Esophagus muscularis mucosa (tissue), 4 donors: ENCODE measurements at regions not wholly inside any gene's neighbourhood (a gene's known extent, or its start where the extent isn't known, plus 50 kb on each side); places are given as distances from the start of the nearest gene placed in this dataset.

ENCODE experiments used
- DNase-seq: peaks from one replicate; pipeline ENCODE4 v3.0.0-alpha.2; 2017; ENCODE audit errors: extremely low spot score
- H3K27ac ChIP-seq, 4 donors: fragments of 200-600 bp; sonication (generic); replicated peaks in 1 of 4; 1 replicate in 3 of 4; 2 replicates in 1 of 4; pipeline ENCODE4 v1.5.1; 2016 to 2019; ENCODE audit warnings: mild to moderate bottlenecking in 1 of 4
- H3K27me3 ChIP-seq, 4 donors: fragments of 200-600 bp; sonication (generic); one replicate each; pipeline versions ENCODE4 v1.5.1 to v1.6.0; 2016 to 2019
- H3K36me3 ChIP-seq, 4 donors: fragments of 200-600 bp; sonication (generic); one replicate each; pipeline ENCODE4 v1.5.1; 2016 to 2019
- H3K4me1 ChIP-seq, 4 donors: fragments of 200-600 bp; sonication (generic); one replicate each; pipeline ENCODE4 v1.5.1; 2016 to 2019
- H3K4me3 ChIP-seq, 4 donors: fragments of 200-600 bp; sonication (generic); 1 replicate in 2 of 4; 2 replicates in 2 of 4; pipeline ENCODE4 v1.5.1; 2016 to 2019; ENCODE audit warnings: mild to moderate bottlenecking in 4 of 4, moderate library complexity in 1 of 4
- H3K9me3 ChIP-seq, 4 donors: fragments of 200-600 bp; sonication (generic); 1 replicate in 3 of 4; 2 replicates in 1 of 4; pipeline ENCODE4 v1.5.1; 2016 to 2019
- EP300 ChIP-seq: sonication (generic); formaldehyde crosslinking; IDR thresholded peaks from one replicate; pipeline ENCODE4 v1.6.1; 2017; ENCODE audit warnings: antibody characterized with exemption
- POLR2A ChIP-seq: fragments of 450-650 bp; IDR thresholded peaks from one replicate; pipeline ENCODE4 v1.6.1; 2017; ENCODE audit warnings: antibody characterized with exemption, moderate library complexity, mild to moderate bottlenecking, low read depth
- POLR2AphosphoS5 ChIP-seq, 2 donors: sonication (generic); formaldehyde crosslinking; IDR thresholded peaks; one replicate each; pipeline ENCODE4 v1.6.1; 2017; ENCODE audit warnings: antibody characterized with exemption in 2 of 2
- WGBS: methylation state at CpG from one replicate; pipeline ENCODE4 v1.1.5; 2018; 5-methylcytosine and 5-hydroxymethylcytosine counted together
- intact Hi-C: fragments of 100-400 bp; cut with DNase I; formaldehyde crosslinking; loops from one replicate; pipeline ENCODE4 v1.15.1; 2023
- TF ChIP-seq, protein P1 (sequence below), 3 experiments: fragments of 200-600 bp in 2 of 3; fragments of 450-650 bp in 1 of 3; sonication (generic) in 2 of 3; IDR thresholded peaks; one replicate each; pipeline ENCODE4 v1.5.1; 2017 to 2019; ENCODE audit warnings: antibody characterized with exemption in 3 of 3, mild to moderate bottlenecking in 2 of 3, moderate library complexity in 1 of 3

GRCh38 chr17:73724990-73725389, 80.7 kb upstream of the SDK2 start:
- H3K9me3 ChIP-seq: peaks cover 0 to 3% (median 0%) of the 10 kb centered on the region in 4 donors
- peaks cover 0 to 1% (median 0%) of the 10 kb centered on the region in 4 donors for H3K4me1 ChIP-seq
- TF ChIP-seq POLR2A (no peak), EP300 (no peak), POLR2AphosphoS5 (IDR thresholded peaks at IDR 0.05) (no peak)
- TF ChIP-seq, protein P1, sequence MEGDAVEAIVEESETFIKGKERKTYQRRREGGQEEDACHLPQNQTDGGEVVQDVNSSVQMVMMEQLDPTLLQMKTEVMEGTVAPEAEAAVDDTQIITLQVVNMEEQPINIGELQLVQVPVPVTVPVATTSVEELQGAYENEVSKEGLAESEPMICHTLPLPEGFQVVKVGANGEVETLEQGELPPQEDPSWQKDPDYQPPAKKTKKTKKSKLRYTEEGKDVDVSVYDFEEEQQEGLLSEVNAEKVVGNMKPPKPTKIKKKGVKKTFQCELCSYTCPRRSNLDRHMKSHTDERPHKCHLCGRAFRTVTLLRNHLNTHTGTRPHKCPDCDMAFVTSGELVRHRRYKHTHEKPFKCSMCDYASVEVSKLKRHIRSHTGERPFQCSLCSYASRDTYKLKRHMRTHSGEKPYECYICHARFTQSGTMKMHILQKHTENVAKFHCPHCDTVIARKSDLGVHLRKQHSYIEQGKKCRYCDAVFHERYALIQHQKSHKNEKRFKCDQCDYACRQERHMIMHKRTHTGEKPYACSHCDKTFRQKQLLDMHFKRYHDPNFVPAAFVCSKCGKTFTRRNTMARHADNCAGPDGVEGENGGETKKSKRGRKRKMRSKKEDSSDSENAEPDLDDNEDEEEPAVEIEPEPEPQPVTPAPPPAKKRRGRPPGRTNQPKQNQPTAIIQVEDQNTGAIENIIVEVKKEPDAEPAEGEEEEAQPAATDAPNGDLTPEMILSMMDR (IDR thresholded peaks at IDR 0.05): no peak
- no peak overlapping the region for H3K27ac ChIP-seq
- WGBS: 94% methylated on average over 3 of the region's 4 CpGs
- intact Hi-C loops: no loop called here
- peaks cover 0 to 4% (median 0%) of the 10 kb centered on the region in 4 donors for H3K27me3 ChIP-seq
- no peak overlapping the region for H3K4me3 ChIP-seq
- no peak for DNase-seq
- H3K36me3 ChIP-seq: no peaks in the 10 kb centered on the region

DNA sequence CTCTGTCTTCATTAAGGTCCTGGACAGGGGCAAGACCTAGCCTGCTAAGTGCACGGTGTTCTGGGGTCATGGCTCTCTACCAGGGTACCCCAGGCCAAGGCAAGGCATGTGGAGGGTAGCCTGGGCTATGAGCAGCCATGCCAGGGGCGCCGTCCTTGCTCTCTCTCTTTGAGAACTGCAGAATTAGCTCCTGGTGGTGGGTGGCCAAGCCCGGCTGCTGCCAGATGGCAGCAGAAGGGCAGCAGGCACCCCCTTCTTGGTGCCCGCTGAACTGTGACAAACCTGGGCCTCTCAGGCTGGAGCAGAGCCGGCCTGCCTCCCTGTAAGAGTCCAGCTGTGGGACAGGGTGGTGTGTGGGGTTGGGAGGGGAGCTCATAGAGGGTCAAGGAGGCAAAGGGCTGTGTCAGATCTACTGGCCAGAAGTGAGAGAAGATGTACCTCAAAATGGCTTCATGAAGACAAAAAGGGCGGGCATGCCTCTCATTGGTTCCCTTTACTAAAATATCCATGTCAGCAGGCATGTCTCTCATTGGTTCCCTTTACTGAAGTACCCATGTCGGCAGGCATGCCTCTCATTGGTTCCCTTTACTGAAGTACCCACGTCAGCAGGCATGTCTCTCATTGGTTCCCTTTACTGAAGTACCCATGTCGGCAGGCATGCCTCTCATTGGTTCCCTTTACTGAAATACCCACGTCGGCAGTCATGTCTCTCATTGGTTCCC, 81.7 kb upstream of the SDK2 start:
- H3K27ac ChIP-seq: no peak overlapping the region
- WGBS: 83% methylated on average over 7 of the region's 12 CpGs
- peaks cover 0 to 13% (median 8%) of the 10 kb centered on the region in 4 donors for H3K9me3 ChIP-seq
- TF ChIP-seq EP300 (no peak), POLR2A (no peak), POLR2AphosphoS5 (IDR thresholded peaks at IDR 0.05) (no peak)
- TF ChIP-seq, protein P1 (IDR thresholded peaks at IDR 0.05): no peak
- peaks cover 0 to 4% (median 0%) of the 10 kb centered on the region in 4 donors for H3K27me3 ChIP-seq
- no peak for DNase-seq
- no peak overlapping the region for H3K4me3 ChIP-seq
- intact Hi-C loops: no loop called here
- no peaks in the 10 kb centered on the region for H3K36me3 ChIP-seq
- no peaks in the 10 kb centered on the region for H3K4me1 ChIP-seq

GRCh38 chr17:73727941-73728340, 83.7 kb upstream of the SDK2 start:
- Histone ChIP-seq H3K36me3 (no peaks in the 10 kb centered on the region), H3K9me3 (peaks cover 0 to 24% (median 15%) of the 10 kb centered on the region in 4 donors), H3K27me3 (peaks cover 0 to 4% (median 0%) of the 10 kb centered on the region in 4 donors), H3K27ac (no peak overlapping the region), H3K4me3 (no peak overlapping the region), H3K4me1 (no peaks in the 10 kb centered on the region)
- no peak for TF ChIP-seq EP300
- TF ChIP-seq POLR2A: no peak
- TF ChIP-seq, protein P1 (IDR thresholded peaks at IDR 0.05): no peak
- TF ChIP-seq POLR2AphosphoS5 (IDR thresholded peaks at IDR 0.05): no peak
- DNase-seq: no peak
- WGBS: 77% methylated on average over 8 of the region's 8 CpGs
- intact Hi-C loops: no loop called here

DNA sequence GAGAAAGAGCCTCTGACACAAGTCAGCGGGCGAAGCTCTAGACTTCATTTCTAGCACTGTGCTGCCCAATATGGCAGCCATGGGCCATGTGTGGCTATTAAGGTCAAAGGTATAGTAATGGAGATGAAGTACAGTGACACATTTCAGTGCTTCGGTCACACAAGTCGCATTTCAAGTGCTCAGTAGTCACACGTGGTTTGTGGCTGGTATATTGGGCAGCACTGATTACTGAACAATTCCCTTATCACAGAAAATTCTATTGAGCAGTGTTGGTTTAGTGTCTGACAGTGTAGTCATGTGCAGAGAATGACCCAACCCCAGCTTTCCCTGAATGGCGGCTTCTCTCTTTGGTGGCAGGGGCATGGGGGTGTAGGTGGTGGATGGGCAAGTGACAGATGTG, 84.9 kb upstream of the SDK2 start:
- H3K4me3 ChIP-seq: no peak overlapping the region
- H3K4me1 ChIP-seq: no peaks in the 10 kb centered on the region
- H3K36me3 ChIP-seq: no peaks in the 10 kb centered on the region
- H3K27me3 ChIP-seq: peaks cover 0 to 8% (median 0%) of the 10 kb centered on the region in 4 donors
- intact Hi-C loops: no loop called here
- 89% methylated on average over 6 of the region's 6 CpGs for WGBS
- TF ChIP-seq EP300 (no peak), POLR2AphosphoS5 (IDR thresholded peaks at IDR 0.05) (no peak)
- TF ChIP-seq, protein P1 (IDR thresholded peaks at IDR 0.05): no peak
- peaks cover 0 to 24% (median 15%) of the 10 kb centered on the region in 4 donors for H3K9me3 ChIP-seq
- no peak overlapping the region for H3K27ac ChIP-seq
- no peak for DNase-seq
